OCI-LY3 (cell line): ENCODE measurements at regions not wholly inside any gene's neighbourhood (a gene's known extent, or its start where the extent isn't known, plus 50 kb on each side); places are given as distances from the start of the nearest gene placed in this dataset.

Source experiments
- H2AFZ ChIP-seq: fragments of 200-600, 300-600 bp; shearing (Covaris generic); 2 replicates; pipeline ENCODE4 v1.6.0; 2014; ENCODE audit warnings: antibody characterized with exemption, low read depth, low read length
- H3K27ac ChIP-seq: fragments of 200-600, 300-600 bp; sonication (generic); 2 replicates; pipeline ENCODE4 v1.5.1; 2014; ENCODE audit warnings: mild to moderate bottlenecking, low read length, moderate library complexity, mixed read lengths
- H3K27me3 ChIP-seq: fragments of 200-600, 300-600 bp; sonication (generic); 2 replicates; pipeline ENCODE4 v1.6.1; 2014; ENCODE audit warnings: low read depth, low read length, mixed read lengths
- H3K36me3 ChIP-seq: fragments of 200-600, 300-600 bp; sonication (generic); replicated peaks from 2 replicates; pipeline ENCODE3; 2014; ENCODE audit warnings: low read depth, low read length, mixed read lengths
- H3K4me1 ChIP-seq: fragments of 300-600, 200-600 bp; sonication (generic); 2 replicates; pipeline ENCODE4 v1.6.1; 2014; ENCODE audit warnings: low read length, mixed read lengths
- H3K4me2 ChIP-seq: fragments of 200-600, 300-600 bp; sonication (generic); 2 replicates; pipeline ENCODE4 v1.6.1; 2014; ENCODE audit warnings: low read length, mixed read lengths
- H3K4me3 ChIP-seq: fragments of 300-600, 200-600 bp; sonication (generic); 2 replicates; pipeline ENCODE4 v1.5.1; 2014; ENCODE audit warnings: antibody characterized with exemption, mild to moderate bottlenecking, low read length, moderate library complexity
- H3K79me2 ChIP-seq: fragments of 300-600, 200-600 bp; shearing (Covaris generic); 2 replicates; pipeline ENCODE4 v1.6.1; 2014; ENCODE audit warnings: mild to moderate bottlenecking, low read length, mixed read lengths
- H3K9ac ChIP-seq: fragments of 300-600, 200-600 bp; shearing (Covaris generic); 2 replicates; pipeline ENCODE4 v1.6.0; 2014; ENCODE audit warnings: mild to moderate bottlenecking, low read length, moderate library complexity
- H3K9me3 ChIP-seq: fragments of 200-600, 300-600 bp; shearing (Covaris generic); 2 replicates; pipeline ENCODE4 v1.6.1; 2014; ENCODE audit warnings: low read length, mixed read lengths; ENCODE audit not compliant: insufficient read depth
- H4K20me1 ChIP-seq: fragments of 200-600, 300-600 bp; sonication (generic); 2 replicates; pipeline ENCODE4 v1.6.1; 2016; ENCODE audit warnings: low read length, mixed read lengths; ENCODE audit not compliant: insufficient read depth
- CTCF ChIP-seq: fragments of 200-600, 300-600 bp; sonication (generic); IDR thresholded peaks from 2 replicates; pipeline ENCODE4 v1.5.1; 2014; ENCODE audit warnings: antibody characterized with exemption, low read length, low read depth
- EZH2phosphoT487 ChIP-seq: fragments of 200-600 bp; shearing (Covaris generic); IDR thresholded peaks from 2 replicates; pipeline ENCODE4 v1.6.1; 2018; ENCODE audit warnings: antibody characterized with exemption, mixed run types, low read depth

GRCh38 chr3:81199587-81199986 is 561.9 kb downstream of the GBE1 start:
- Histone ChIP-seq H3K27me3 (no peaks in the 10 kb centered on the region), H3K4me3 (peak overlapping the region; percentile 70), H3K9me3 (no peaks in the 10 kb centered on the region), H3K9ac (peak overlapping the region; percentile 1; the same call in 1 of the 2 replicates), H3K4me1 (peaks cover 18% of the 10 kb centered on the region), H3K4me2 (peak overlapping the region; percentile 84), H2AFZ (peak overlapping the region; percentile 87), H3K36me3 (no peaks in the 10 kb centered on the region), H3K27ac (no peak overlapping the region), H3K79me2 (no peaks in the 10 kb centered on the region), H4K20me1 (no peaks in the 10 kb centered on the region)
- TF ChIP-seq EZH2phosphoT487: no peak
- no peak for TF ChIP-seq CTCF

- H3K36me3 ChIP-seq: no peaks in the 10 kb centered on the region
- TF ChIP-seq CTCF (peak; percentile 47), EZH2phosphoT487 (no peak)
- H3K9ac ChIP-seq: no peak overlapping the region
- no peaks in the 10 kb centered on the region for H3K9me3 ChIP-seq
- H3K4me2 ChIP-seq: peak overlapping the region; percentile 84
- H3K79me2 ChIP-seq: no peaks in the 10 kb centered on the region
- no peaks in the 10 kb centered on the region for H4K20me1 ChIP-seq
- H3K27ac ChIP-seq: no peak overlapping the region
- H2AFZ ChIP-seq: peak overlapping the region; percentile 37; the same call in 1 of the 2 replicates
- peak overlapping the region; percentile 70 for H3K4me3 ChIP-seq
- H3K4me1 ChIP-seq: peaks cover 18% of the 10 kb centered on the region
- no peaks in the 10 kb centered on the region for H3K27me3 ChIP-seq
Measured at GRCh38 chr3:81198756-81199155, 562.7 kb downstream of the GBE1 start.

- Histone ChIP-seq H3K4me2 (peak overlapping the region; percentile 84; the same call in 1 of the 2 replicates), H3K27me3 (no peaks in the 10 kb centered on the region), H4K20me1 (no peaks in the 10 kb centered on the region), H3K4me1 (peaks cover 18% of the 10 kb centered on the region), H3K4me3 (no peak overlapping the region), H3K79me2 (no peaks in the 10 kb centered on the region), H3K27ac (no peak overlapping the region), H3K36me3 (no peaks in the 10 kb centered on the region), H3K9ac (no peak overlapping the region), H2AFZ (no peak overlapping the region), H3K9me3 (no peaks in the 10 kb centered on the region)
- TF ChIP-seq EZH2phosphoT487: no peak
- no peak for TF ChIP-seq CTCF
Measured at GRCh38 chr3:81198216-81198615, 563.2 kb downstream of the GBE1 start.

GRCh38 chr3:81197386-81197785 is 564.1 kb downstream of the GBE1 start:
- no peak overlapping the region for H3K9ac ChIP-seq
- no peak overlapping the region for H3K4me2 ChIP-seq
- no peak overlapping the region for H2AFZ ChIP-seq
- H3K36me3 ChIP-seq: no peaks in the 10 kb centered on the region
- H4K20me1 ChIP-seq: no peaks in the 10 kb centered on the region
- no peak for TF ChIP-seq EZH2phosphoT487
- peaks cover 18% of the 10 kb centered on the region for H3K4me1 ChIP-seq
- H3K79me2 ChIP-seq: no peaks in the 10 kb centered on the region
- no peaks in the 10 kb centered on the region for H3K9me3 ChIP-seq
- no peaks in the 10 kb centered on the region for H3K27me3 ChIP-seq
- H3K27ac ChIP-seq: no peak overlapping the region
- H3K4me3 ChIP-seq: no peak overlapping the region
